ENCODE measurements at regions not wholly inside any gene's neighbourhood (a gene's known extent, or its start where the extent isn't known, plus 50 kb on each side); places are given as distances from the start of the nearest gene placed in this dataset.
A peak's percentile ranks its signal among the peaks of the same experiment; 100 is the strongest.
"Not testable (repeated sequence)": the region's sequence is repeated elsewhere in the genome, so short reads cannot be mapped to it uniquely, and the experiment has no call there.

- DNase-seq, result peak; percentile 73
These were observed 115.5 kb downstream of the DHRS2 start for GRCh38 chr14:23751616-23752015.

- DNase-seq, result no peak
These were observed 127.2 kb downstream of the DHRS2 start for GRCh38 chr14:23763394-23763793.

- no peak for DNase-seq
These were observed 130.7 kb downstream of the DHRS2 start for GRCh38 chr14:23766737-23767401.

GRCh38 chr14:23769221-23769728, 133.1 kb downstream of the DHRS2 start:
- not testable (repeated sequence) for DNase-seq

- DNase-seq, result no peak
These were observed 137.8 kb downstream of the DHRS2 start for GRCh38 chr14:23773981-23774380.

- no peak for DNase-seq
These were observed 140.1 kb downstream of the DHRS2 start for GRCh38 chr14:23776296-23776695.

GRCh38 chr14:23785208-23785607, 149.0 kb downstream of the DHRS2 start:
- DNase-seq, result no peak

GRCh38 chr14:23787436-23787835, 151.3 kb downstream of the DHRS2 start:
- no peak for DNase-seq

- DNase-seq, result no peak
These were observed 153.5 kb downstream of the DHRS2 start for GRCh38 chr14:23789696-23790095.

- no peak for DNase-seq
These were observed 157.4 kb downstream of the DHRS2 start for GRCh38 chr14:23793532-23793931.

- DNase-seq, result no peak
These were observed 152.8 kb upstream of the DHRS4 start for GRCh38 chr14:23800811-23801210.

GRCh38 chr14:23801766-23802165, 151.8 kb upstream of the DHRS4 start:
- no peak for DNase-seq

GRCh38 chr14:23804817-23805216, 148.8 kb upstream of the DHRS4 start:
- DNase-seq, result no peak

GRCh38 chr14:23805761-23806160, 147.8 kb upstream of the DHRS4 start:
- no peak for DNase-seq

GRCh38 chr14:23814527-23815256, 138.9 kb upstream of the DHRS4 start:
- no peak for DNase-seq

- DNase-seq, result no peak
These were observed 137.2 kb upstream of the DHRS4 start for GRCh38 chr14:23816371-23816770.

- no peak for DNase-seq
These were observed 136.3 kb upstream of the DHRS4 start for GRCh38 chr14:23817164-23817767.

- DNase-seq, result no peak
These were observed 126.3 kb upstream of the DHRS4 start for GRCh38 chr14:23827100-23827892.

GRCh38 chr14:23828001-23828400, 125.6 kb upstream of the DHRS4 start:
- no peak for DNase-seq

- no peak for DNase-seq
These were observed 125.0 kb upstream of the DHRS4 start for GRCh38 chr14:23828616-23829015.

GRCh38 chr14:23829736-23830471, 123.7 kb upstream of the DHRS4 start:
- DNase-seq, result peak; percentile 96

- no peak for DNase-seq
These were observed 122.0 kb upstream of the DHRS4 start for GRCh38 chr14:23831596-23831995.

Data from fibroblast of skin of abdomen (primary cell).